ENCODE measurements at regions not wholly inside any gene's neighbourhood (a gene's known extent, or its start where the extent isn't known, plus 50 kb on each side); places are given as distances from the start of the nearest gene placed in this dataset.

GRCh38 chr4:17029432-17029831, 131.0 kb upstream of the LDB2 start:
- TF ChIP-seq POLR2AphosphoS5 (IDR thresholded peaks at IDR 0.05; ENCODE audit: borderline replicate concordance, low read depth, low read length) = no peak
- no peak for TF ChIP-seq EZH2 (IDR thresholded peaks at IDR 0.05)
- TF ChIP-seq FOXP2 (optimal IDR thresholded peaks at IDR 0.05; ENCODE audit: control extremely low read depth, extremely low read length, insufficient read depth) = no peak

Data from SK-N-MC (cell line).